GM21576 (cell line): ENCODE measurements at regions not wholly inside any gene's neighbourhood (a gene's known extent, or its start where the extent isn't known, plus 50 kb on each side); places are given as distances from the start of the nearest gene placed in this dataset.

Experiments
- ATAC-seq: cut with Tn5 transposase; IDR thresholded peaks from one replicate; pipeline ENCODE4 v1.9.1; 2021; ENCODE audit warnings: mild to moderate bottlenecking, moderate library complexity; ENCODE audit not compliant: unreplicated experiment

DNA sequence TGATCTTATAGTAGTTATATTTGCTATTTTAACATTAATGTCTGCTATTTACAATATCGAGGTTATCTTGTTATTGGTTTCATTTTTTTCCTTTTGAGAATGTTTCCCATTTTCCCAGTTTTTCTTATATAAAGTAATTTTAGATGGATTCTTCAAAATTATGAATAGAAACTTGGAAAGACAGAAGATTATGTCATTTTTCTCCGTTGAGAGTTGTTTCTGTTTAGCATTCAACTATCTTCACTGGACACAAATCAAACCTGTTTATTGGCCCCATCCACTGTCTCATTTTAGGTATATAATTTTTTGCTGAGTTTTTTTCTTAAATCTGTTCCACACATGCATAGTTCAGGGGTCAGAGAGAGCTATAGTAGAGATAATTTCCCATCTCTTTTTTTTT, 1430.9 kb upstream of the MIR17HG start:
- ATAC-seq = no peak

DNA sequence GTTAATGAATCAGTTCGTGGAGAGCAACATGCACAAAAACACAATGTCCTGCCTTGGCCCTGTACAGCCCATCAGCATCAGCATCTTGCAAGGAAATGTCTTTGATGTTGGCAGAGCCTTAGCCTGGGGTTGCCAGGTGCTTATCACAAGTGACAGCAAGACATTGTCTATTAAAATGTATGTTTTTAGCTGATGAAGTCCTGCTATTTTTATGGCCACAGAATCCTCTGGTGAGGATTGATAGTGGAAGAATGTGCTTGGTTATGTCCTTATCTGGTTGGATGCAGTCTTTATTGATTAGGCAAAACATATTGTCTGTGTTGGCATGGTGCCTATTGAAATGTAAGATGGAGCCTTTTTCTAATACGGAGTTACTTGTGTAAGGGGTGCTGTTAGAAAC, 1427.0 kb upstream of the MIR17HG start:
- no peak for ATAC-seq

DNA sequence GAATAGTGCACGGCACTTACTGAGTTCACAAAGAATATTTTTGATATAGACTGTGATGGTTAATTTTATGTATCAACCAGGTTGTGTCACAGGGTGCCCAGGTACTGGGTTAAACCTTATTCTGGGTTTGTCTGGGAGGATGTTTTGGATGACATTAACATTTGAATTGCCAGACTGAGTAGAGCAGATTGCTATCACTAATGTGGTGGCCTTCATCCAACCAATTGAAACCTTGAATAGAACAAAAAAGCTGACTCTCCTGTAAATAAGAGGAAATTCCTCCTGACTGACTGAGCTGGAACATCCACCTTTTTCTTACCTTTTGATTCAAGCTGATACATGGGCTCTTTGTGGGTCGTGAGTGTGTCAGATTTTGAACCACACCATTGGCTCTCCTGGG, 1424.4 kb upstream of the MIR17HG start:
- ATAC-seq = no peak

DNA sequence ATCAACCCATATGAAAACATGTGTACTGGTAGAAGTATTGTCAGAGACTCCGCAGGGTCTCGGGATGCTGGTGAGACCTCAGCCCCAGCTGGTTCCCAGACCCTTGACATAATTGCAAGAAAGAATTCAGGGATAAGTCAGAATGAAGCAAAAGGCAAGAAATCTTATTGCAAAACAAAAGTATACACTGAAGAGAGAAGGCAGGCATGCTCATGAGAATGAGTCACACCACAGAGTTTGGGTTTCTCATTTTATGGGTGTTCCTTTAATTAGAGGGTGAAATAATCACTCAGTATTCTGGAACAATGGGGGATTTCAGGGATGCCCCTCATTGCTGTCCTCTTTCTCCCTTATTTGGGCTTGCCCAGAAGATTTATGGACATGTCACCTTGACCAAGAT, 1423.8 kb upstream of the MIR17HG start:
- no peak for ATAC-seq

DNA sequence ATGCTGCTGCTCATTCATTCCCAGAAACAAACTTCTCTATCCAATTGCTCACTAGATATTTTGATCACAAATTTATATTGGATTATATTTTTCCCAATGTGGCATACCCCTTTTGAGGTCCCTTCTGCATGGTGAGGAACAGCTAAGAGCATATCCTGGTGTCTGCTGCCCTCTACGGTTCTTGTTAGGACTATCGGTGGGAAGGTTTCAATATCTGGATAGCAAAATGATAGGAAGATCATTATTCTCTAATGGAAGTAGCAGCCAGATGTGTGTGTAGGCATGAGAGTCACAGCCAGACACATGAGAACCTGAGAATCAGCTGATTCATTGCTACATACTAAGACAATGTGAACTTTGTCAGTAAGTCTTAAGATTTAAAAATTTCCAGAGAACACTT, 1422.4 kb upstream of the MIR17HG start:
- no peak for ATAC-seq

GRCh38 chr13:89930861-89931260, 1416.6 kb upstream of the MIR17HG start:
- no peak for ATAC-seq

- no peak for ATAC-seq
Measured at GRCh38 chr13:89932902-89933301, 1414.6 kb upstream of the MIR17HG start.

DNA sequence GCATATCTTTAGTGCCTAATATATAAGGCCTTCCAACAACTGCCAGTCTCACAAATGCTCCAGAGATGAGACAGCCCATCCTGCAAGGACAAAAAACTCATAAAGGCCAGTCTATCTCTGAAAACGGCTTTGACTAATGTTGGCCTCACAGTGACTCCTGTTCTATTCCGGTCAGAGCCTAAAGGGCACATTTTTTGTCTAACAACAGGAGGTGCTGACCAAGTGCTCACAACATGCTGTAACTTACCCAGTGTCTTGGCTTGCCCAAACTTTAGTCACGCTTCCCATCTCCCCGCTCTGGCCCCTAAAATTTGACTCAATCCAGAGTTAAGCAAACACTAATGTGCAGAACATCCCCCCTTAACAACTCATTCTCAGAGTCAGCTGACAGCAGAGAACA, 1411.2 kb upstream of the MIR17HG start:
- no peak for ATAC-seq

GRCh38 chr13:89937420-89937819, 1410.1 kb upstream of the MIR17HG start:
- no peak for ATAC-seq

DNA sequence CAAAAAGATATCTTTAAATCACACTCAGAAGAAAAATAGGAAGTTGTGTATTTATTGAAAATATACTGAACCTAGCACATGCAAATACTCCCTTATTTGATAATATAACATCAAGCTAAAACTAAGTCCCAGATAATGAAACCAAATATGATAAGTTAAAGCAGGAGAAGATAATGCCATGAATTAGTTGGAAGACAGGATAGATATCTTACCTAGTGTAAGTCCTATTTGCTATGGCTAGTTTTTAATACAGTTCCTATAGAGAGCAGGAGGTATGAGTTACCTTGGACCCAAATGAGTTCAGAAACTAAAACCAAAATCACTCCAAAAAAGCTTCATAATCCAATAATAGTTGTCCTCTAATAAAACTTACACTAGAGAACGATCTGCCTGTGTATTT, 1407.1 kb upstream of the MIR17HG start:
- no peak for ATAC-seq

DNA sequence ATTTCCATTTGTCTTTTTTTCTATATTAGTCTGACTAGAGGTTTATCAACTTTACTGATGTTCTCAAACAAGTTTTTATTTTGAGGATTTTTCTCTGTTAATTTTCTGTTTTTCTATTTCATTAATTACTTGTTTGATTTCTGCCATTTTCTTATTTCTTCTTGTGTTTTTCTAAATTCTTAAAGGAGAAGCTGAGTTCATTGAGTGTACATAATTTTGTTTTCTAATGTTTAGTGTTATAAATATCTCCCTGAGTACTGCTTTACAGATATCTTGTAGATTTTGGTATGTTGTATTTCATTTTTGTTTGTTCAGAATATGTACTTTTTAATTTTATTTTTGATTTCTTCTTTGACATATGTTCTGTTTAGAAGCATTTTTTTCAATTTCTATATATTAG, 1404.3 kb upstream of the MIR17HG start:
- no peak for ATAC-seq

DNA sequence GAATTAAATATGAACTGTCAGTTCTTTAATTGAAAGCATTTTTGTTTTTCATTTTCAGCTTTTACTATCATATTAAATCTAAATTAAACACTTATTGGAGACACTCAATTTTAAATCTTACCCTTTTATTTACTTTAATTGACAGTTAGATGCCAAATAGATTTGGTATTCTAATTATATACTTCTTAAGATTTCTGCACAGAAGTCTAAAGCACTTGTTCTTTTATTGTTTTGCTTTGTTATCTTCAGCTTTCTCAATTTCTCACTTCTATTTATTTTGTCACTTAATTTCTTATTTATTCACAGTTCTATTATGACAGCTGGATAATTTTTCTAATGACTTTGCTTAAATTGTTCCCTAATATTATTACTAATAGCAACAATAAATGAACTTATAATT, 1397.3 kb upstream of the MIR17HG start:
- no peak for ATAC-seq

GRCh38 chr13:89951341-89951740, 1396.1 kb upstream of the MIR17HG start:
- no peak for ATAC-seq

GRCh38 chr13:89953581-89953980, 1393.9 kb upstream of the MIR17HG start:
- ATAC-seq = no peak

- ATAC-seq = no peak
Measured at GRCh38 chr13:89955773-89956172, 1391.7 kb upstream of the MIR17HG start.

GRCh38 chr13:89959074-89959473, 1388.4 kb upstream of the MIR17HG start:
- no peak for ATAC-seq

DNA sequence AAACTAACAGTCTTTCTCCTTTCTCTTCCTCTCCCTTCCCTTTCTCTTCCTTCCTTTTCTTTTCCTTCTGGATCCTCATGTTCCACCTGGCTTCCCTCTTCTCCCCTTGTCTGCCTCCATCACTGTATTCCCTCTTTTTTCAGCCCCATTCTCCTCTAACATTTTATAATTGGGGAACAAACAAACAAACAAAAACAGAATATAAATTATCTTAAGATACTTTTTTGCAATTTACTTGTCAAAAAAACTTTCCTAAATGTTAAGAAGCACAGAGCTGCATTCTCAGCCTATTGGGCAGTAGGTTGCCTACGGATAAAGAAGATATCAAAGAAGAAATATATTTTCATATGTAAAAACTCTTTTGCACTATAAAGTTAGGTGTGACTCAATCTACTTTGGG, 1382.2 kb upstream of the MIR17HG start:
- ATAC-seq = no peak

GRCh38 chr13:89966524-89966923, 1381.0 kb upstream of the MIR17HG start:
- ATAC-seq = no peak

GRCh38 chr13:89967701-89968100, 1379.8 kb upstream of the MIR17HG start:
- no peak for ATAC-seq

DNA sequence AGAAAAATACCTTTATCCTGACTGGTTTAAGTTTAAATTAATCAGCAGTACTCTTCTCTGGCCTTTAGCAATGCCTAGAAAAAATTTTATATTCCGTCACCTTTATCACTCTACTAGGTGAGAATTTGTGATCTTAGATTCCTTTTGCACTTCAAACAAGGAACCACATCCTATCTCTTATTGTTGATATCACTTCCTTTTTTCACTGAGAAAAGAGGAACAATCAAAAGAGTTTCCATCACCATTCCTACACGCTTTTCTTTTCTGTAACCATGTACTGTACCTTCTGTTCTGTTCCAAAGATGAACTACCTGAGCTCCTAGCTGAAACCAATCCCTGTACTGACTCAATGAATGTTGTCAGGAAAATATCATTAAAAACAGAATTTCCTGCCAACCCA, 1379.0 kb upstream of the MIR17HG start:
- ATAC-seq = no peak

DNA sequence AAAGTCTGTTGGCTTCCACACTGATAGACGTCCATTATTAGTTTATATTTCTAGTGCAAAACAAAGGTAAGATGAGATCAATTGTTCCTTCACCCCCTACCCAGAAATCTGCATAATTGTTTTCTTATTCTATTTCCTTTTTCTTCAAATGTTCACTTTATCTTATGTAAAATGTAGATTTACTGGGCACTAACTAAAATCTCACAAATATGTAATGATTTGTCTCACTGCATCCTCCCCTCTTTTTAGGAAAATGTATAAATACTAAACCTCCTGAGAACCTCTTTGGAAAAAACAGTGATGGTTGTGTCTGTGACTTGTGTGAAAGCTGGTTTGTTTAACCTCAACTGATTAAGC, 1377.2 kb upstream of the MIR17HG start:
- no peak for ATAC-seq

GRCh38 chr13:89977203-89977602, 1370.3 kb upstream of the MIR17HG start:
- ATAC-seq = no peak

- no peak for ATAC-seq
Measured at GRCh38 chr13:89980896-89981295, 1366.6 kb upstream of the MIR17HG start.
